GM18909 (cell line): ENCODE measurements at regions not wholly inside any gene's neighbourhood (a gene's known extent, or its start where the extent isn't known, plus 50 kb on each side); places are given as distances from the start of the nearest gene placed in this dataset.

Source experiments
- ATAC-seq: cut with Tn5 transposase; IDR thresholded peaks from one replicate; pipeline ENCODE4 v1.9.1; 2021; ENCODE audit warnings: mild to moderate bottlenecking; ENCODE audit not compliant: unreplicated experiment, poor library complexity

DNA sequence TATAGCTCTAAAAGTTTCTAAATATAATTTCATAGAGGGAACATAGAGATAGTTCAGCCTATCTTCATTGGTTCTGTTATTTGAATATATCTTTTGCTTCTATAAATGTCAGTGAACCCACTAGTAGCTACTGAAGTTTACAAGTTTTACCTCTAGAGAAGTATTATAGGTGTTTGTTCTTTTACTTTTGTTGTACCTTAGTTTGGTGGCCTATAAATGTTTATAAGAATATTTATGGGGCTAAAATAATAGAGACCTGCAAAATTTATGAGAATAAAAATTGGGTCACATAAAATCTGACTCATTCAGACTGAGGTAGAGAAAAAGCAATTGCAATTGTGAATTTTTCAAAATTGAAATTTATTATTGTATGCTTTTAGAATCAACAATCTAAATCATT, 162.6 kb downstream of the SERPINI1 start:
- ATAC-seq, result no peak

- no peak for ATAC-seq
Observed at GRCh38 chr3:167895684-167896083, 160.2 kb downstream of the SERPINI1 start.

DNA sequence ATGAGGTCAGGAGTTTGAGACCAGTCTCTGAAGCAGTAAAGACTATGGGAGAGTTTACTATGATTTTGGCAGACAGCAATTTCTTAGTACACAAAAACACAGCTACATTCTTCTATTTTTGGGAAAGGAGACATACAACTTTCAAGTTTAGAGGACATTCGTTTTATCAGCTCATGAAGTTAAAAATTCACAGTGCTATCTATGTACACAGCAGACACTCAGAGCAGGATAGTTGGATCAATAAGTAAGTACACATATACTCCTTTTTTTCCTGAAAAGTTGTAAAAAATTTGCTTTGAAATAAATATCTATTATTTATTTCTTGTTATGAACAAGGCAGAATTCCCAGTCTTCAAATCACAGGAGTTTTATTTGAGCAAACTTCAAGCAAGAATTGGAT, 159.7 kb downstream of the SERPINI1 start:
- ATAC-seq, result no peak

GRCh38 chr3:167892205-167892604, 156.7 kb downstream of the SERPINI1 start:
- ATAC-seq, result no peak

DNA sequence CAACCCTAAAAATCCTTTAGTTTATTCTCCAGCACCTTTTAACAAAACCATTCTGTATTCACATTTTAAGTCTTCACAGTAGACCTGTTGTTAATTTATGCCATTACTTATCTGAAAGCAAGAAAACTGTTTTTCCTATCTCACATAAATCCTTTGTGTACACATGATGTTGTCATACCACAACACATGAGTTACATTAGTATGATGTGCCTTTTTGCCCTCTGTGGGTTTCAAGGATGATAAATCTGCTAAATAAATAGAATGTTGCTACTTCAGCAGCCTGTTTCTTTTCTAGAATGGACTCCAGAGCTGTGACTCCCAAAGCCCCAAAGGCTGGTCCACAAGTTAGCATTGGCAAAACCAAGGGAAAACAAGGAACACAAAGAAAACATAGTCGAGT, 151.6 kb downstream of the SERPINI1 start:
- ATAC-seq, result no peak

- ATAC-seq, result no peak
Observed at GRCh38 chr3:167886690-167887089, 151.2 kb downstream of the SERPINI1 start.

DNA sequence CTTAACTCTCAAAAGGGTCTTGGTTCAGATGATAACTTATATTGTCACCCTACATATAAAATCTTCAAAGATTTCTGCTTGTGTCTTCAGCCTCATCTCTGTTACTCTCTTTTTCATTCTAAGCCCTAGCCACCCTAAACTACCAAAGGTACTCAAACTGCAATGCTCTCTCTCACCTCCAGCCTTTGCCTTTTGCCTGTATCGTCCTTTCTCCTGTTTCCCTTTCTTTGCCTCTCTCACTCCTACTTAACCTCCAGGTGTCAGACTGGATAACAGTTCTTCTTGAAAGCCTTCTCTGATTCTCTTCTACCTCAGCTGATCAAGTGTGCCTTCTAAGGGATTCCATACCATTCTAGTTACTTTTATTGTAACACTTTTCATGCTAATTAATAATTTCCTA, 149.8 kb downstream of the SERPINI1 start:
- ATAC-seq, result no peak

DNA sequence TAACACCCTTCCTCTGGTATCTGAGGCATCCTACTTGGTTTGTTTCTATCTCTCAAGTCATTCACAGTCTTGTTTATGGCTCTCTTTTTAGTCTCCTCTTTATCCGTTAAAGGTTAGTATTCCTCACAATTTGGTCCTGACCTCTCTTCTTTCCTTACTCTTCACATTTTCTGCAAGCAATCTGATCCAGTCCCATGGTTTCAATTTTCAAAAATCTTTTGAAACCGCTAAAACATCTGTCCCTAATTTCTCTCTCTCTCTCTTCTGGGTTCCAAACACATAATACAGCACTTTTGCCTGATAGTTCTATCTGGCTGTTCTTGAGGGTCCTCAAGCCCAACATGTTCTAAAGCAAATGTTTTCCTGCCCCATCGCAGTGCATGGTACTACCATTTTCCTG, 149.0 kb downstream of the SERPINI1 start:
- no peak for ATAC-seq

DNA sequence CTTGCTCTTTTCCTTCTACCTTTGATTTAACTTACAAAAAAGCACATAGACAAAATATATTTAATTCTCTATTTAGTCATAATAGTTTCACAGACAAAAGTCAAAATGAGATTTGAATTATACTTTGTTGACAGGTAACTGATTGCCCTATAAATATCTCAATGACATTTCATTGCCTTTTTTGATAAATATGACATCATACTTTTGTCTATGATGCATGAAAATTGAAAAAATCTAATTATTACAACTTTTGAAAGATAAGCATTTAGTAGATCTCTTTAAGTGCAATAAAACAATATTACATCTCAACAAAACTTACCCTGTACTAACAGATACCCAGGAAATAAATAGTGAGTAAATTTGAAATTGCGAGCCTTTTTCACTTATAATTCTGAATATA, 147.9 kb downstream of the SERPINI1 start:
- ATAC-seq, result no peak

- ATAC-seq, result peak; percentile 83
Observed at GRCh38 chr3:167882057-167882667, 146.6 kb downstream of the SERPINI1 start.

GRCh38 chr3:167880183-167880582, 144.7 kb downstream of the SERPINI1 start:
- ATAC-seq, result no peak

DNA sequence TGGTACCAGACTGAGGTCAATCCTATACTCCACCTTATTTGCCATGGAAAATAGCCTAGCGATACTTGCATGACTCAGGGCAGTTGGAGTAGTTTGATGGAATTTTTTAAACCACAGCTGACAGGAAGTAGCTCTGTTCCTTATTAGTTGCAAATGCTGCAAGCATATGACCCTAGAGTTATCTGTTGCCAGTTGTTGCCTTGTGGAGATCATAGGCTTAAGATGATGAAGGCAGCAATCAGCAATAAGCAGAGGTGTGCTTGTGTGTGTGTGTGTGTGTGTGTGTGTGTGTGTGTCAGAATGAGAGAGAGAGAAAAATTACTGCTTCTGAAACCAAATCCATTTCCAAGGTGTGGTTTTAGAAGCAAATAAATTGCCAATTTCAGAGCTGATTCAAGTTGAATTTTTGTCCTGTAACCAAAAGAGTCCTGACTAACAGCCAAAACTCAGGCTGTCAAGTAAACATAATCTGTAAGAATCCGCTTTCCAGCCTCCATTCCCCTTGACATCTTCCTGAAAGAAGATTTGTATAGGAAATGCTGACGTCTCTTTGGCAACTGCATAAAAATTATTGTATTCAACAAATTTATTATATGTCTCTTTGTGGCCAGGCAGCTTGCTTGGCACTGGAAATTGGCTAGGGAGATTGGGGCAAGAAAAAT, 141.2 kb downstream of the SERPINI1 start:
- no peak for ATAC-seq
